OCI-LY1 (cell line): ENCODE measurements at regions not wholly inside any gene's neighbourhood (a gene's known extent, or its start where the extent isn't known, plus 50 kb on each side); places are given as distances from the start of the nearest gene placed in this dataset.
A peak's percentile ranks its signal among the peaks of the same experiment; 100 is the strongest.

Experiments used
- H2AFZ ChIP-seq: fragments of 200-600 bp; sonication (generic), shearing (Covaris generic); 2 replicates; pipeline ENCODE4 v1.6.0; 2014; ENCODE audit warnings: antibody characterized with exemption, mild to moderate bottlenecking, low read length
- H3F3A ChIP-seq: fragments of 200-600 bp; sonication (generic), shearing (Covaris generic); 2 replicates; pipeline ENCODE4 v1.6.0; 2014; ENCODE audit warnings: mild to moderate bottlenecking, antibody characterized with exemption, low read length, moderate library complexity; ENCODE audit not compliant: insufficient read depth
- H3K27ac ChIP-seq: fragments of 200-600 bp; sonication (generic); 2 replicates; pipeline ENCODE4 v1.5.1; 2014; ENCODE audit warnings: low read length, mixed run types, mild to moderate bottlenecking, low read depth; ENCODE audit not compliant: poor library complexity, severe bottlenecking
- H3K27me3 ChIP-seq: fragments of 200-600 bp; sonication (generic); 2 replicates; pipeline ENCODE4 v1.6.0; 2014; ENCODE audit warnings: antibody characterized with exemption, mild to moderate bottlenecking, low read length, moderate library complexity; ENCODE audit not compliant: insufficient read depth
- H3K36me3 ChIP-seq: fragments of 200-600 bp; sonication (generic); 2 replicates; pipeline ENCODE4 v1.6.1; 2014; ENCODE audit warnings: mild to moderate bottlenecking, antibody characterized with exemption, low read length, moderate library complexity, mixed read lengths; ENCODE audit not compliant: insufficient read depth
- H3K4me1 ChIP-seq: fragments of 200-600 bp; sonication (generic); 2 replicates; pipeline ENCODE4 v1.5.1; 2014; ENCODE audit warnings: mild to moderate bottlenecking, low read length, moderate library complexity; ENCODE audit not compliant: insufficient read depth, severe bottlenecking
- H3K4me2 ChIP-seq: fragments of 200-600 bp; sonication (generic), shearing (Covaris generic); 2 replicates; pipeline ENCODE4 v1.6.1; 2014; ENCODE audit warnings: low read length
- H3K4me3 ChIP-seq: fragments of 200-600 bp; sonication (generic); 2 replicates; pipeline ENCODE4 v1.5.1; 2014; ENCODE audit warnings: low read length, low read depth, mild to moderate bottlenecking, mixed read lengths; ENCODE audit not compliant: poor library complexity, severe bottlenecking
- H3K79me2 ChIP-seq: fragments of 200-600 bp; shearing (Covaris generic); 2 replicates; pipeline ENCODE4 v1.6.1; 2016; ENCODE audit warnings: mixed run types, low read length, mixed read lengths; ENCODE audit not compliant: insufficient read depth
- H3K9ac ChIP-seq: fragments of 200-600 bp; sonication (generic), shearing (Covaris generic); 2 replicates; pipeline ENCODE4 v1.6.1; 2014; ENCODE audit warnings: mild to moderate bottlenecking, low read length, mixed read lengths
- H3K9me2 ChIP-seq: fragments of 200-600 bp; sonication (generic), shearing (Covaris generic); 2 replicates; pipeline ENCODE4 v1.6.1; 2014; ENCODE audit warnings: low read depth, mild to moderate bottlenecking, low read length, mixed read lengths
- H3K9me3 ChIP-seq: fragments of 200-600 bp; shearing (Covaris generic); 2 replicates; pipeline ENCODE4 v1.6.1; 2014; ENCODE audit warnings: low read length, mixed read lengths
- H4K20me1 ChIP-seq: fragments of 200-600 bp; sonication (generic), shearing (Covaris generic); 2 replicates; pipeline ENCODE4 v1.6.0; 2016; ENCODE audit warnings: mild to moderate bottlenecking, low read length; ENCODE audit not compliant: insufficient read depth
- CTCF ChIP-seq: fragments of 200-600 bp; sonication (generic), shearing (Covaris generic); IDR thresholded peaks from 2 replicates; pipeline ENCODE4 v1.5.1; 2017; ENCODE audit warnings: mild to moderate bottlenecking, antibody characterized with exemption, low read length, moderate library complexity, mixed read lengths
- EZH2 ChIP-seq: fragments of 200-600 bp; sonication (generic), shearing (Covaris generic); IDR thresholded peaks from 2 replicates; pipeline ENCODE4 v1.8.0; 2017; ENCODE audit warnings: borderline replicate concordance, mixed run types, mild to moderate bottlenecking, antibody characterized with exemption, low read length, moderate library complexity, mixed read lengths

DNA sequence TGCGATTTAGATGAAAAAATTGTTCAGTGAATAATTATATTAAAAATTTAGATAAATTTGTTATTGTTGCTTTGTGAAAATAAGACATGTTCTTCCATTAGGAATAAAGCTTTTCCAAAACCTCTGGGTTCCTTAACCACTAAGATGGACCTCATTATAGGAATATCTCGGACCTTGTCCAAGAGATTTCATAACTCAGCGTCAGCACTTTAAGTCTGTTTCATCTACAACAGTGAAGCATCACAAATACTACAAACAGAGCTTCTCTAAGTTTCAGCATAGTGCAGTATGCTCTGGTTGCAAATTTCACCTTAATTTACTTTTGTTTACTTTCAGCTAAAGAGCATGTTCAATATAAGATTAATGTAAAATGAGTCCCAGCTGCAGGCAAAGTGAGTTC is 150.3 kb downstream of the UBE2E3 start:
- H2AFZ ChIP-seq, result no peak overlapping the region
- H3K4me1 ChIP-seq, result peaks cover 5% of the 10 kb centered on the region
- no peaks in the 10 kb centered on the region for H3K36me3 ChIP-seq
- no peaks in the 10 kb centered on the region for H4K20me1 ChIP-seq
- H3K9me2 ChIP-seq, result no peaks in the 10 kb centered on the region
- no peaks in the 10 kb centered on the region for H3K27me3 ChIP-seq
- no peak overlapping the region for H3K4me2 ChIP-seq
- H3K9ac ChIP-seq, result no peak overlapping the region
- no peak overlapping the region for H3K27ac ChIP-seq
- no peak overlapping the region for H3K4me3 ChIP-seq
- no peaks in the 10 kb centered on the region for H3F3A ChIP-seq
- H3K9me3 ChIP-seq, result no peaks in the 10 kb centered on the region
- no peaks in the 10 kb centered on the region for H3K79me2 ChIP-seq
- TF ChIP-seq EZH2 (no peak), CTCF (no peak)

DNA sequence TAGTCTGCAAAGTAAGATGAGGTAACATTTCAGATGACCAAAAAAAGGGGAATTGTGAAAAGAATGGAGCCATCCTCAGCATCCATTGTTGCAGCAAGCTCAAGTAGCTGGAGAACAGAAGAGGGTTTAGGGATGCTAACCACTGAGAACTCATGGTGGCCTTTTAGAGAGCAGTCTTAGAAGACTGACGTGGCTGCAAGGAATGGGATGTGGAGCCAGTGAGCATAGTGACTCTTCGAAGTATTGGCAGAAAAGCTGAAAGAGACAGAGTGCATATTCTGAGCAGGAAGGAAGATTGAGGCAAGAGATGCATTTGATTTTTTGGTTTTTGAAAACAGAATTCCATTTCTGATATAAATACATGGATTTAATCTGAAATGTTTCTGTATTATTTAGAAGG is 151.2 kb downstream of the UBE2E3 start:
- H2AFZ ChIP-seq, result peak overlapping the region; percentile 60; the same call in 1 of the 2 replicates
- no peak overlapping the region for H3K9ac ChIP-seq
- H3K4me2 ChIP-seq, result no peak overlapping the region
- peaks cover 5% of the 10 kb centered on the region for H3K4me1 ChIP-seq
- no peaks in the 10 kb centered on the region for H4K20me1 ChIP-seq
- no peak overlapping the region for H3K4me3 ChIP-seq
- no peaks in the 10 kb centered on the region for H3K27me3 ChIP-seq
- no peaks in the 10 kb centered on the region for H3K9me2 ChIP-seq
- no peaks in the 10 kb centered on the region for H3F3A ChIP-seq
- H3K9me3 ChIP-seq, result no peaks in the 10 kb centered on the region
- no peaks in the 10 kb centered on the region for H3K79me2 ChIP-seq
- no peak overlapping the region for H3K27ac ChIP-seq
- H3K36me3 ChIP-seq, result no peaks in the 10 kb centered on the region
- TF ChIP-seq CTCF, result no peak
- TF ChIP-seq EZH2, result no peak

GRCh38 chr2:181138816-181139215 is 158.4 kb downstream of the UBE2E3 start:
- Histone ChIP-seq H3K36me3 (no peaks in the 10 kb centered on the region), H3K27me3 (no peaks in the 10 kb centered on the region), H3K4me2 (no peak overlapping the region), H3K9me3 (no peaks in the 10 kb centered on the region), H3F3A (no peaks in the 10 kb centered on the region), H3K4me3 (no peak overlapping the region), H3K27ac (no peak overlapping the region), H3K79me2 (no peaks in the 10 kb centered on the region), H3K9ac (no peak overlapping the region), H4K20me1 (no peaks in the 10 kb centered on the region), H3K9me2 (no peaks in the 10 kb centered on the region), H2AFZ (no peak overlapping the region), H3K4me1 (peaks cover 5% of the 10 kb centered on the region)
- TF ChIP-seq CTCF (no peak), EZH2 (no peak)
